ENCODE measurements at regions not wholly inside any gene's neighbourhood (a gene's known extent, or its start where the extent isn't known, plus 50 kb on each side); places are given as distances from the start of the nearest gene placed in this dataset.

DNA sequence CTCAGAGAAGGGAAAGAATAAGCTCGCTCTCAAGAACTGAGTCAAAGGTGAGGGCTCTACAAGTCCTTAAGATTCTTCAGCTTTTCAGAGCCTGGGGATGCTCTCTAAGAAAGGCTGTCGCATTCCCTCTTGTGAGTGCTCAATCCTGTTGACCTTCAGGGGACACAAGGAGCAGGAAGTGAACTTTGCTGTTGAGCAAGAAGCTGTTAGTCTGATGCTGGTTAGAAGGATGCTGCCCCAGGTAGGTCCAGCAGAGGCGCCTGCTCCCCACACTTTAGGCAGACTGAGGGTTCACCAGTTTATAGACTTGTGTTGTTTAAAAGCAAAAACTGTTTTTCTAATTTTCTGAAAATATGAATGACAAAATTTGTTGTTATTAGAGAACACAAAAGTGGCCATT is 125.4 kb upstream of the SPOCK3 start:
- no peak for TF ChIP-seq EP300 (conservative IDR thresholded peaks at IDR 0.05; ENCODE audit: poor library complexity, severe bottlenecking)
- no peak for TF ChIP-seq EZH2 (IDR thresholded peaks at IDR 0.05; ENCODE audit: borderline replicate concordance, insufficient read depth, low read length, poor library complexity, severe bottlenecking)
- TF ChIP-seq, protein P1, sequence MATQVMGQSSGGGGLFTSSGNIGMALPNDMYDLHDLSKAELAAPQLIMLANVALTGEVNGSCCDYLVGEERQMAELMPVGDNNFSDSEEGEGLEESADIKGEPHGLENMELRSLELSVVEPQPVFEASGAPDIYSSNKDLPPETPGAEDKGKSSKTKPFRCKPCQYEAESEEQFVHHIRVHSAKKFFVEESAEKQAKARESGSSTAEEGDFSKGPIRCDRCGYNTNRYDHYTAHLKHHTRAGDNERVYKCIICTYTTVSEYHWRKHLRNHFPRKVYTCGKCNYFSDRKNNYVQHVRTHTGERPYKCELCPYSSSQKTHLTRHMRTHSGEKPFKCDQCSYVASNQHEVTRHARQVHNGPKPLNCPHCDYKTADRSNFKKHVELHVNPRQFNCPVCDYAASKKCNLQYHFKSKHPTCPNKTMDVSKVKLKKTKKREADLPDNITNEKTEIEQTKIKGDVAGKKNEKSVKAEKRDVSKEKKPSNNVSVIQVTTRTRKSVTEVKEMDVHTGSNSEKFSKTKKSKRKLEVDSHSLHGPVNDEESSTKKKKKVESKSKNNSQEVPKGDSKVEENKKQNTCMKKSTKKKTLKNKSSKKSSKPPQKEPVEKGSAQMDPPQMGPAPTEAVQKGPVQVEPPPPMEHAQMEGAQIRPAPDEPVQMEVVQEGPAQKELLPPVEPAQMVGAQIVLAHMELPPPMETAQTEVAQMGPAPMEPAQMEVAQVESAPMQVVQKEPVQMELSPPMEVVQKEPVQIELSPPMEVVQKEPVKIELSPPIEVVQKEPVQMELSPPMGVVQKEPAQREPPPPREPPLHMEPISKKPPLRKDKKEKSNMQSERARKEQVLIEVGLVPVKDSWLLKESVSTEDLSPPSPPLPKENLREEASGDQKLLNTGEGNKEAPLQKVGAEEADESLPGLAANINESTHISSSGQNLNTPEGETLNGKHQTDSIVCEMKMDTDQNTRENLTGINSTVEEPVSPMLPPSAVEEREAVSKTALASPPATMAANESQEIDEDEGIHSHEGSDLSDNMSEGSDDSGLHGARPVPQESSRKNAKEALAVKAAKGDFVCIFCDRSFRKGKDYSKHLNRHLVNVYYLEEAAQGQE (IDR thresholded peaks at IDR 0.05; ENCODE audit: borderline replicate concordance) = no peak
- no peak for TF ChIP-seq TAF1 (IDR thresholded peaks at IDR 0.05; ENCODE audit: low read depth)
- TF ChIP-seq RAD21 (conservative IDR thresholded peaks at IDR 0.05) = no peak
- no peak for TF ChIP-seq SMC3 (conservative IDR thresholded peaks at IDR 0.05; ENCODE audit: poor library complexity)
- TF ChIP-seq MXI1 (conservative IDR thresholded peaks at IDR 0.05; ENCODE audit: poor library complexity, severe bottlenecking) = no peak
- no peak for TF ChIP-seq POLR2AphosphoS5 (IDR thresholded peaks at IDR 0.05)
- TF ChIP-seq, protein P2, sequence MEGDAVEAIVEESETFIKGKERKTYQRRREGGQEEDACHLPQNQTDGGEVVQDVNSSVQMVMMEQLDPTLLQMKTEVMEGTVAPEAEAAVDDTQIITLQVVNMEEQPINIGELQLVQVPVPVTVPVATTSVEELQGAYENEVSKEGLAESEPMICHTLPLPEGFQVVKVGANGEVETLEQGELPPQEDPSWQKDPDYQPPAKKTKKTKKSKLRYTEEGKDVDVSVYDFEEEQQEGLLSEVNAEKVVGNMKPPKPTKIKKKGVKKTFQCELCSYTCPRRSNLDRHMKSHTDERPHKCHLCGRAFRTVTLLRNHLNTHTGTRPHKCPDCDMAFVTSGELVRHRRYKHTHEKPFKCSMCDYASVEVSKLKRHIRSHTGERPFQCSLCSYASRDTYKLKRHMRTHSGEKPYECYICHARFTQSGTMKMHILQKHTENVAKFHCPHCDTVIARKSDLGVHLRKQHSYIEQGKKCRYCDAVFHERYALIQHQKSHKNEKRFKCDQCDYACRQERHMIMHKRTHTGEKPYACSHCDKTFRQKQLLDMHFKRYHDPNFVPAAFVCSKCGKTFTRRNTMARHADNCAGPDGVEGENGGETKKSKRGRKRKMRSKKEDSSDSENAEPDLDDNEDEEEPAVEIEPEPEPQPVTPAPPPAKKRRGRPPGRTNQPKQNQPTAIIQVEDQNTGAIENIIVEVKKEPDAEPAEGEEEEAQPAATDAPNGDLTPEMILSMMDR (IDR thresholded peaks at IDR 0.05; ENCODE audit: poor library complexity, severe bottlenecking) = no peak
- no peaks in the 10 kb centered on the region for H3K79me2 ChIP-seq (replicated peaks; ENCODE audit: insufficient read depth, low read length)
- H3K27ac ChIP-seq (ENCODE audit: low read length) = no peak overlapping the region
- no peak overlapping the region for H3K9ac ChIP-seq (ENCODE audit: low read length)
- H3K4me2 ChIP-seq (ENCODE audit: low read length) = no peak overlapping the region
- H3K9me2 ChIP-seq (ENCODE audit: insufficient read depth, low read length) = no peaks in the 10 kb centered on the region
- no peaks in the 10 kb centered on the region for H3K27me3 ChIP-seq (ENCODE audit: insufficient read depth, low read depth, low read length)
- no peaks in the 10 kb centered on the region for H3K36me3 ChIP-seq (ENCODE audit: insufficient read depth, low read length)
- no peaks in the 10 kb centered on the region for H3F3A ChIP-seq (ENCODE audit: insufficient read depth, low read length, poor library complexity, severe bottlenecking)
- H3K4me3 ChIP-seq (ENCODE audit: low read length) = no peak overlapping the region
- no peak overlapping the region for H2AFZ ChIP-seq (ENCODE audit: low read depth, low read length)
- no peaks in the 10 kb centered on the region for H3K9me3 ChIP-seq (ENCODE audit: low read length)
- no peaks in the 10 kb centered on the region for H4K20me1 ChIP-seq (ENCODE audit: insufficient read depth)

DNA sequence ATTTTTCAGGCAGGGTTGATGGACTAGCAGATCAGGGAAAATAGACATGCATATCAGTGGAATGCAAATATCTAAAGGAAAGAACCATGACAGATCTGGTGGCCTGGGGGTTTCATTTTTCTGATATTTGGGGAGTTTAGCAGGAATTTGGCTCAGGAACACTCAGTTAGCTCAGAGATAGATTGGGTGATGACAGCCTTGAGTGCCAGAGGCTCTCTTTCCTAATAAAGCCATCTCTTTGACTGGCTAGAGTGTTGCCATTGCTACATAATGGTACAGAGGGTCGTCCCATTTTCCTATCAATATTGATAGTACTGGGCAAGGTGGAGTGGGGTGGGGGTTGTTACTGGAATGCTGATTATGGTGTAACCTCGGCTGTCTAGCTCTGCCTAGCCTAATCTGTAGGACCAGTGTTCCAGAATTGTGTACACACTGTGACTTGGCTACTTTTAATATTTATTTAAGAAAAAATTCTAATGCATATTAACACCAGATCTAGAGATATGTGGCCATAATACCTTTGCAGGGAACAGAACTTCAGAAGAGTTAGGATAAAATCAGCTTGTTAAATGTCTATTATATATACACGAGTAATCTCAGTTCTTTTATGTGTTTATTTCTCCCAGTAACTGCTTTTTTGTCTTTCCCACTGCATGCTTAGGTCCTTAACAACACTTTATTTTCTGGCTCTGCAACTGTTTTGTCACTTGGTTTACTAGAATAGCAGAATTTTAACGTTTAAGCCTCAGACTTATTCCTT is 145.0 kb upstream of the SPOCK3 start:
- Histone ChIP-seq H3K27ac (ENCODE audit: low read length) (no peak overlapping the region), H3K4me3 (ENCODE audit: low read length) (no peak overlapping the region), H2AFZ (ENCODE audit: low read depth, low read length) (no peak overlapping the region), H3K4me2 (ENCODE audit: low read length) (no peak overlapping the region), H3K36me3 (ENCODE audit: insufficient read depth, low read length) (no peaks in the 10 kb centered on the region), H3K9ac (ENCODE audit: low read length) (no peak overlapping the region), H3K27me3 (ENCODE audit: insufficient read depth, low read depth, low read length) (no peaks in the 10 kb centered on the region), H3F3A (ENCODE audit: insufficient read depth, low read length, poor library complexity, severe bottlenecking) (no peaks in the 10 kb centered on the region), H3K9me2 (ENCODE audit: insufficient read depth, low read length) (no peaks in the 10 kb centered on the region), H3K9me3 (ENCODE audit: low read length) (no peaks in the 10 kb centered on the region), H4K20me1 (ENCODE audit: insufficient read depth) (no peaks in the 10 kb centered on the region), H3K79me2 (replicated peaks; ENCODE audit: insufficient read depth, low read length) (no peaks in the 10 kb centered on the region)
- TF ChIP-seq EP300 (conservative IDR thresholded peaks at IDR 0.05; ENCODE audit: poor library complexity, severe bottlenecking) (no peak), MXI1 (conservative IDR thresholded peaks at IDR 0.05; ENCODE audit: poor library complexity, severe bottlenecking) (no peak), POLR2AphosphoS5 (IDR thresholded peaks at IDR 0.05) (no peak), TAF1 (IDR thresholded peaks at IDR 0.05; ENCODE audit: low read depth) (no peak), EZH2 (IDR thresholded peaks at IDR 0.05; ENCODE audit: borderline replicate concordance, insufficient read depth, low read length, poor library complexity, severe bottlenecking) (no peak), SMC3 (conservative IDR thresholded peaks at IDR 0.05; ENCODE audit: poor library complexity) (no peak), RAD21 (conservative IDR thresholded peaks at IDR 0.05) (no peak)
- TF ChIP-seq, protein P1 (IDR thresholded peaks at IDR 0.05; ENCODE audit: borderline replicate concordance) = no peak
- TF ChIP-seq, protein P2 (IDR thresholded peaks at IDR 0.05; ENCODE audit: poor library complexity, severe bottlenecking) = no peak

All from neural cell (in vitro differentiated cells).